ENCODE measurements at regions not wholly inside any gene's neighbourhood (a gene's known extent, or its start where the extent isn't known, plus 50 kb on each side); places are given as distances from the start of the nearest gene placed in this dataset.

DNA sequence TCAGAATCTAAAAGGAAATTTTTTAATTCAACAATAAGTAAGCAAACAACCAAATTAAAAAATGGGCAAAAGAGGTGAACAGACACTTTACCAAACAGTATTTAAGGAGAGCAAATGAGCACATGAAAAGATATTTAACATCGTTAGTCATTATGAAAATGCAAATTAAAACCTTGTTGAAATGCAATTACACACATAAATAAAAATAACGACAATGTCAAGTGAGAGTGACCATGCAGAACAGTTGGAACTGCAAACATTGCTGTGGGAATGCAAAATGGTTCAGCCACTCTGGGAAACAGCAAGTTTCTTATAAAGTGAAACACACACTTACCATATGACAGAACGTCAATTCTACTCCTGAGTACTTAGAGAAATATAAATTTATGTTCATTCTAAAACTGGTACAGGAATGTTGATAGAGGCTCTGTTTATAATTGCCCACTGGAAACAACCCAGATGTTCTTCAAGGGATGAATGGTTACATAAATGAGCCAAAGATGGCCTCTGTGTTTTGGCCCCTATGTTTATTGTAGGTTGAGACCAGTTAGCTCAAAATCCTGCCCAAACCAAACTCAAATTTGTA lies 678.1 kb downstream of the UQCRFS1 start:
- no peaks in the 10 kb centered on the region for H3K4me1 ChIP-seq (replicated peaks; ENCODE audit: insufficient read depth)
- no peak overlapping the region for H3K4me2 ChIP-seq
- H3K4me3 ChIP-seq = no peak overlapping the region
- BruUV-seq (replicated peaks) = no TSS peak
- TF ChIP-seq, protein P1, sequence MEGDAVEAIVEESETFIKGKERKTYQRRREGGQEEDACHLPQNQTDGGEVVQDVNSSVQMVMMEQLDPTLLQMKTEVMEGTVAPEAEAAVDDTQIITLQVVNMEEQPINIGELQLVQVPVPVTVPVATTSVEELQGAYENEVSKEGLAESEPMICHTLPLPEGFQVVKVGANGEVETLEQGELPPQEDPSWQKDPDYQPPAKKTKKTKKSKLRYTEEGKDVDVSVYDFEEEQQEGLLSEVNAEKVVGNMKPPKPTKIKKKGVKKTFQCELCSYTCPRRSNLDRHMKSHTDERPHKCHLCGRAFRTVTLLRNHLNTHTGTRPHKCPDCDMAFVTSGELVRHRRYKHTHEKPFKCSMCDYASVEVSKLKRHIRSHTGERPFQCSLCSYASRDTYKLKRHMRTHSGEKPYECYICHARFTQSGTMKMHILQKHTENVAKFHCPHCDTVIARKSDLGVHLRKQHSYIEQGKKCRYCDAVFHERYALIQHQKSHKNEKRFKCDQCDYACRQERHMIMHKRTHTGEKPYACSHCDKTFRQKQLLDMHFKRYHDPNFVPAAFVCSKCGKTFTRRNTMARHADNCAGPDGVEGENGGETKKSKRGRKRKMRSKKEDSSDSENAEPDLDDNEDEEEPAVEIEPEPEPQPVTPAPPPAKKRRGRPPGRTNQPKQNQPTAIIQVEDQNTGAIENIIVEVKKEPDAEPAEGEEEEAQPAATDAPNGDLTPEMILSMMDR (conservative IDR thresholded peaks at IDR 0.05) = no peak
- TF ChIP-seq EZH2 (IDR thresholded peaks at IDR 0.05; ENCODE audit: low read depth) = no peak
- ChIA-PET POLR2A (ENCODE audit: unreplicated experiment) (no interaction called here), CTCF (no interaction called here)
- DNase-seq = no peak
- H3K79me2 ChIP-seq (ENCODE audit: low read depth) = no peaks in the 10 kb centered on the region
- H3K27ac ChIP-seq = no peak overlapping the region
- no peaks in the 10 kb centered on the region; the same call in 1 of the 2 replicates for H3K9me2 ChIP-seq (ENCODE audit: insufficient read depth)
- H4K20me1 ChIP-seq (ENCODE audit: insufficient read depth) = no peaks in the 10 kb centered on the region
- intact Hi-C loops (cut with micrococcal nuclease; ENCODE audit: unreplicated experiment) = no loop called here
- no peaks in the 10 kb centered on the region for H3K36me3 ChIP-seq (ENCODE audit: low read depth)
- H2AFZ ChIP-seq = no peak overlapping the region
- H3K9me3 ChIP-seq (ENCODE audit: insufficient read depth, low read depth) = no peaks in the 10 kb centered on the region
- no peaks in the 10 kb centered on the region for H3F3A ChIP-seq (ENCODE audit: insufficient read depth, low read depth)
- H3K27me3 ChIP-seq (ENCODE audit: insufficient read depth, low read depth) = 0 out of 2 replicates have a peak, but pooled peaks cover 12% of the 10 kb centered on the region

DNA sequence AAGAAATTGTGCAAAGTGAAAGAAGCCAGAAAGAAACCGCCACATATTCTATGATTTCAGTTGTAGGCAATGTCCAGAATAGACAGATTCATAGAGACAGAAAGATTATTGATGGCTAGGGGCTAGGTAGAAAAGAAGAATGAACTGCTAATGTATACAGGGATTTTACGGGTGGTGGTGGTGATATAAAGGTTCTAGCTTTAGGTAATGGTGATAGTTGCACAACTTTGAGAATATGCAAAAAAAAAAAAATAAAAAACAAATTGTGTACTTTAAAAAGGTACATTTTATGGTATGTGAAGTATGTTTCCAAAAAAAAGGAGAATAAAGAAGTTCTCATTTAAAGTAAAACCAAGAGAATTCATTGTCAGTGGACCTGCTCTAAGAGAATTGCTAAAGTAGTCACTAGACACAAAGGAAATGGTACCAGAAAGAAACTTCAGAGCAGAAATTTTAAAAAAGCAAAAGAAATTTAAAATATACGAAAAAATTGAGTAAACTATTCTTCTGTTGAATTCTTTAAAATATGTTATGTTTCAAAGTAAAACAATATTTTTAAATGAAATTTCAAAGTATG lies 680.1 kb downstream of the UQCRFS1 start:
- Histone ChIP-seq H3K9me2 (ENCODE audit: insufficient read depth) (no peaks in the 10 kb centered on the region; the same call in 1 of the 2 replicates), H3K9me3 (ENCODE audit: insufficient read depth, low read depth) (no peaks in the 10 kb centered on the region), H3F3A (ENCODE audit: insufficient read depth, low read depth) (no peaks in the 10 kb centered on the region), H3K4me3 (no peak overlapping the region), H3K27me3 (ENCODE audit: insufficient read depth, low read depth) (0 out of 2 replicates have a peak, but pooled peaks cover 12% of the 10 kb centered on the region), H3K4me2 (no peak overlapping the region), H3K27ac (no peak overlapping the region), H3K36me3 (ENCODE audit: low read depth) (no peaks in the 10 kb centered on the region), H4K20me1 (ENCODE audit: insufficient read depth) (no peaks in the 10 kb centered on the region), H3K79me2 (ENCODE audit: low read depth) (no peaks in the 10 kb centered on the region), H3K4me1 (replicated peaks; ENCODE audit: insufficient read depth) (no peaks in the 10 kb centered on the region), H2AFZ (no peak overlapping the region)
- BruUV-seq (replicated peaks) = no TSS peak
- no peak for TF ChIP-seq EZH2 (IDR thresholded peaks at IDR 0.05; ENCODE audit: low read depth)
- TF ChIP-seq, protein P1 (conservative IDR thresholded peaks at IDR 0.05) = no peak
- POLR2A ChIA-PET (ENCODE audit: unreplicated experiment) = interaction anchor here (0.6 kb wide), 1 partner anchor 158 kb away, joined by 5 read pairs; no protein-coding TSS in a partner anchor
- CTCF ChIA-PET = no interaction called here
- DNase-seq = no peak
- intact Hi-C loops (cut with micrococcal nuclease; ENCODE audit: unreplicated experiment) = no loop called here

DNA sequence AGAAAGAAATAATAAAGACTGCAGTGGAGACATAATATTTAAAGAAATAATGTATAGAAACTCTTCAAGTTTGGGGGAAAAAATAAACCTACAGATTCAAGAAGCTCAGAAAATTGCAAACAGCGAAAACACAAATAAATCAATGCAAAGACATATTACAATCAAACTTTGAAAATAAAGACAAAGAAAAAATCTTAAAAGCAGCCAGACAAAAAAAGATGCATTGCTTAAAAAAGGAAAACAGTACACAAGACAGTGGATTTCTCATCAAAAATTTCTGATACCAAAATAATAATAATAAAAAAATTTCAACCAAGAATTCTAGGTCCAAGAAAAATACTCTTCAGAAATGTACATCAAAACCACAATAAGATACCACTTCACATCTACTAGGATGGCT lies 681.0 kb downstream of the UQCRFS1 start:
- Histone ChIP-seq H3K4me3 (no peak overlapping the region), H3K79me2 (ENCODE audit: low read depth) (no peaks in the 10 kb centered on the region), H3F3A (ENCODE audit: insufficient read depth, low read depth) (no peaks in the 10 kb centered on the region), H4K20me1 (ENCODE audit: insufficient read depth) (no peaks in the 10 kb centered on the region), H3K27ac (no peak overlapping the region), H3K9me3 (ENCODE audit: insufficient read depth, low read depth) (no peaks in the 10 kb centered on the region), H3K36me3 (ENCODE audit: low read depth) (no peaks in the 10 kb centered on the region), H3K4me1 (replicated peaks; ENCODE audit: insufficient read depth) (no peaks in the 10 kb centered on the region), H2AFZ (no peak overlapping the region), H3K9me2 (ENCODE audit: insufficient read depth) (no peaks in the 10 kb centered on the region; the same call in 1 of the 2 replicates), H3K4me2 (no peak overlapping the region), H3K27me3 (ENCODE audit: insufficient read depth, low read depth) (0 out of 2 replicates have a peak, but pooled peaks cover 12% of the 10 kb centered on the region)
- POLR2A ChIA-PET (ENCODE audit: unreplicated experiment) = no interaction called here
- no peak for DNase-seq
- CTCF ChIA-PET = no interaction called here
- TF ChIP-seq, protein P1 (conservative IDR thresholded peaks at IDR 0.05) = no peak
- no peak for TF ChIP-seq EZH2 (IDR thresholded peaks at IDR 0.05; ENCODE audit: low read depth)
- BruUV-seq (replicated peaks) = no TSS peak
- intact Hi-C loops (cut with micrococcal nuclease; ENCODE audit: unreplicated experiment) = no loop called here

All from PC-9 (cell line).